ENCODE measurements at regions not wholly inside any gene's neighbourhood (a gene's known extent, or its start where the extent isn't known, plus 50 kb on each side); places are given as distances from the start of the nearest gene placed in this dataset.
"Not testable (repeated sequence)": the region's sequence is repeated elsewhere in the genome, so short reads cannot be mapped to it uniquely, and the experiment has no call there.

- no peak for DNase-seq
These were observed 88.1 kb upstream of the RET start for GRCh38 chr10:42988517-42989395.

GRCh38 chr10:42989481-42989921 is 87.4 kb upstream of the RET start:
- no peak for DNase-seq

GRCh38 chr10:42990016-42990720 is 86.7 kb upstream of the RET start:
- no peak for DNase-seq

- DNase-seq, result no peak
These were observed 86.0 kb upstream of the RET start for GRCh38 chr10:42990721-42991441.

DNA sequence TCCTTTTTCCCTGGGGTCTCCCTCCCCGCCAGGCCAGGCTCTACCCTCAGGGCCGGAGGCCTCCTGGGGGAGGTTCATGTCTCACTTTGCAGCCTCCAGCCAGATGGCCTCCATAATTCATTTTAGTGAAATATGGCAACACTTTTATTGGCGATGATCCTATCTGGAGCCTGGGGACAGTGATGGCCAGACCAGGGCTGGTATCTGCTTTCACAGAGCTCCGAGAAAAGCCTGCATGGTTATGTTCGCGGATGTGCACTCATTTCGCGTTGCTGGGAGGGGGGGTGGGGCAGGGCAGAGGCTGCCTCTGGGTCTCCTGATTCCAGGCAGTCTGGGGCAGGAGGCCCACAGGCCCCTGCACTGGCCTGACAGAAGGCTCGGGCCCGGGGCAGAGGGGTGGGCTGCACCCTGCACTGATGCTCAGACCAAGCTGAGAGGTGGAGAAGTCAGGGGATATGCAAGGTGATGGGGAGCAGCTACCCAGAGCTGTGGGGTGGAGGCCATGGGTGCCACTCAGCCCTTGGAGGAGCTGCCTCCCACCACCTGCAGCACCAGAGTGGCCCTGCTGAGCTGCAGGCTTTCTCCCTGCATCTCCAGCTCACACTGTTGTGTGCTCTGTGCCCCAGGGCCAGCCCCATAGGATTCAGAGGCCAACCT is 85.3 kb upstream of the RET start:
- no peak for DNase-seq

- DNase-seq, result no peak
These were observed 84.5 kb upstream of the RET start for GRCh38 chr10:42992156-42992956.

GRCh38 chr10:42992957-42993390 is 83.9 kb upstream of the RET start:
- DNase-seq, result no peak

GRCh38 chr10:42994909-42995308 is 82.0 kb upstream of the RET start:
- DNase-seq, result not testable (repeated sequence)

DNA sequence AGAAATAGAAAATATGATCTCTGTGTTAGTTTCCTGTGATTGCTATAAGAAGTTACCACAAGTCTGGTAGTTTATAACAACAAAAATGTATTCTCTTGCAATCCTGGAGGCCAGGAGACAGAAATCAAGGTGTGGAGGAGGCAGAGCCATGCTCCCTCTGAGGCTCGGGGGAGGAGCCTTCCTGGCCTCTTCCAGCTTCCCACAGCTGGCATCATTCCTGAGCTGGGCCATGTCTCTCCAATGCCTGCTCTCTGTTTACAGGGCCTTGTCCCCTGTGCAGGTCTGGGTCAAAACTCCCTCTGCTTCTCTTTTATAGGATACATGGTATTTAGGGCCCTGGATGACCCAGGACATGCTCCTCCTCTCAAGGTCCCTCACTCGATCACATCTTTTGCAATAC is 81.3 kb upstream of the RET start:
- no peak for DNase-seq

GRCh38 chr10:42996588-42996987 is 80.3 kb upstream of the RET start:
- no peak for DNase-seq

DNA sequence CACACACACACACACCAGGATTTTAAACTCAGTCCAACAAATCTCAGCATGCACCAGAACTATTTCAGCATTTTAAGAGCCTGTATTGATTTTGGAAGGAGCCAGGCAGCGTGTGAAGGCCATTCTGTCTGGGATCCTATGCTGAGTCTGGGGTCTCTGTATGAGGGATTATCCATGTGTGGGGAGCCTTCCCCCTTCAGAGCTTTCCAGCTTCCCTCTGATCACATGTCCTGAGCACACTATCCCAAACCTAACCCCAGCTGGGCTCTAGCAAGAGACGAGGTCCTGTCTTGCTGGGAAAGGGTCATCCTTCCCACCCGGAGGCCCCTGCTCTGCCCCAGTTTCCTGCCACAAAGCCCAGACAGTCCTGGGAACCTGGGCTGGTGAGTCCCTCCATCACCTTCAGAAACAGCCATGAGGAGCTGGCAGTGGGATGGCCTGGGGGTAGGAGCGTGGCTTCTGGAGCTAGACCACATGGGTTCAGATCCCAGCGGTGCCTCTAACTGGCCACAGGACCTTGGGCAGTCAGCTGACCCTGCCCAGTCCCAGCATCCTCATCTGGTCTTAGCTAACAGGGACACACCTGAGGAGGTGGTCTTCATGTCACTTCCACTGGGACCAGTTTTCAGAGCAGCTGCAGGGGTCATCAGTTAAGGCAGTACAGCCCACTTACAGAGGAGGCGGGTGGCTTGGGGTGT is 79.6 kb upstream of the RET start:
- no peak for DNase-seq

- DNase-seq, result no peak
These were observed 79.1 kb upstream of the RET start for GRCh38 chr10:42997849-42998165.

- no peak for DNase-seq
These were observed 78.1 kb upstream of the RET start for GRCh38 chr10:42998481-42999384.

DNA sequence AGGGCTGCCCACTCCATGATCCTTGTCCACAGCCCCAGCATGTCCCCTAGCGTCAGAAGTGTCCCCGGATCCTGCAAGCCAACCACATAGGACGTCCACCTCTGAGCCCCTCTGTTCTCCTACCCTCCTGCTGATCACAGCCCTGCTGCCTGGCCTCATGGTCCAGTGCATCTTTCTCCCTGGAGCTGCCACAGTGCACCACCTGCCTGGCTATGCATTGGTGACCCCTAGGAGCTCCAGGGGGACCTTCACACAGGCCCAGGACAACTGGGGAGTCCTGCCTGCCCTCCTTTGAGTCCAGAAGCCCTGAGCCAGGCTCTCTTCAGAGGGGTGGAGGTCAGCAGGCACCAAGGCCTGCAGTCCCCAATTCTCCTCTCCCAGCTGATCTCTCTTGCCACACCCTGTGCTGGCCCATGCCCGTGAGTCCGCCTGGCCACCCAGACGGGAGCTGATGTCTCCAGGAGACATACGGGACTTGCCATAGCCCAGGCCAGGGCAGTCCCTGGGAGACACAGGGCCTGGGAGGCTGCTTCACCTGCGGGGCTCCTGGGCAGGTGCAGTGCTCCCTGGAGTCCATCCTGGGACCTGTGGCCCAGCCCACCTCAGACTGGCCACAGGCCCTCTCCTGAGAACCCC is 77.4 kb upstream of the RET start:
- DNase-seq, result no peak

DNA sequence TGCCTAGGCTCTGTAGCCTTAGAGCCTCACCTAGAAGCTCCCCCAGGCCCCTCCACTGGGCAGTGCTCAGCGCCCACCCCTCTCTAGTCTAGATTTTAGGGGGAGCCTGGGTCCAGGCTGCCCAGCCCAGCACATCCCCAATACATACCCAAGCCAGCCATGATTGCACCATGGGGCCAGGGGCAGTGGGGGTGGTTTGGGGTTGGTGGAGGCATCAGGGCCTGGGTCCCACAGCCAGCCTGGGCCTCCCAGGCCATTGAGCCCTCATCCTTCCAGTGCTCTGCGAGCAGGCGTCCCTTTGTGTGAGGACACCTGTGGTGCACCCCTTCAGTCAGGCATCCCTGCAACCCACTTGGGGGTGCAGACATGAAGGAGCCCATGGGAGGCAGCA is 76.9 kb upstream of the RET start:
- DNase-seq, result no peak

- no peak for DNase-seq
These were observed 76.0 kb upstream of the RET start for GRCh38 chr10:43000651-43001426.

GRCh38 chr10:43001427-43001795 is 75.5 kb upstream of the RET start:
- no peak for DNase-seq

- no peak for DNase-seq
These were observed 74.3 kb upstream of the RET start for GRCh38 chr10:43002596-43002995.

DNA sequence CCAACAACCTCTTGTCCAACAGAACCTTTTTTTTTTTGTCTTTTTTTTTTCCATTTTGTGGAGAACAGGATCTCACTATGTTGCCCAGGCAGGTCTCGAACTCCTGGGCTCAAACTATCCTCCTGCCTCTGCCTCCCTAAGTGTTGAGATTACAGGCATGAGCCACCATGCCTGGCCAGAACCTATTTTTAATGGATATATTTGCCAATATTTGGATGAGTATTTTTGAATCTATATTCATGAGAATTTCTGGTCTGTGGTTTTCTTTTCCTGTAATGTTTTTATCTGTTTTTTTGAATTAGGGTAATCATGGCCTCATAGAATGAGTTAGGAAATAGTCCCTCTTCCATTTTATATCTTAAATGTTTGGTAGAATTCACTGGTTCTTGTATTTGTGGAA is 70.4 kb upstream of the RET start:
- no peak for DNase-seq

All from NCI-H1436 (cell line).